ENCODE measurements at regions not wholly inside any gene's neighbourhood (a gene's known extent, or its start where the extent isn't known, plus 50 kb on each side); places are given as distances from the start of the nearest gene placed in this dataset.
"Not testable (repeated sequence)": the region's sequence is repeated elsewhere in the genome, so short reads cannot be mapped to it uniquely, and the experiment has no call there.

GRCh38 chr5:111826064-111826463 lies 69.1 kb upstream of the NREP start:
- Histone ChIP-seq H3K27me3 (no peaks in the 10 kb centered on the region), H3K9me3 (no peaks in the 10 kb centered on the region), H3K4me3 (no peak overlapping the region), H3K27ac (replicated peaks in 1 of 4) (no peak overlapping the region), H3K4me1 (no peaks in the 10 kb centered on the region), H3K36me3 (no peaks in the 10 kb centered on the region)
- TF ChIP-seq POLR2AphosphoS5 (IDR thresholded peaks at IDR 0.05): no peak
- TF ChIP-seq EP300 (IDR thresholded peaks at IDR 0.05): no peak
- TF ChIP-seq POLR2A (IDR thresholded peaks at IDR 0.05; ENCODE audit: low read depth): no peak
- no peak for TF ChIP-seq CTCF (IDR thresholded peaks at IDR 0.05)
- WGBS: 100% methylated on average over 4 of the region's 6 CpGs
- no peak for DNase-seq (ENCODE audit: extremely low spot score)
- intact Hi-C loops (cut with DNase I): no loop called here

- 78% methylated on average over 5 of the region's 5 CpGs for WGBS
- no peaks in the 10 kb centered on the region for H3K36me3 ChIP-seq
- H3K27me3 ChIP-seq: no peaks in the 10 kb centered on the region
- TF ChIP-seq POLR2AphosphoS5 (IDR thresholded peaks at IDR 0.05) (no peak), EP300 (IDR thresholded peaks at IDR 0.05) (no peak)
- intact Hi-C loops (cut with DNase I): no loop called here
- H3K4me3 ChIP-seq: no peak overlapping the region
- DNase-seq (ENCODE audit: extremely low spot score): no peak
- H3K4me1 ChIP-seq: no peaks in the 10 kb centered on the region
- H3K9me3 ChIP-seq: peaks cover 0 to 4% (median 0%) of the 10 kb centered on the region in 4 donors
- H3K27ac ChIP-seq (replicated peaks in 1 of 4): no peak overlapping the region
Observed at GRCh38 chr5:111820072-111820471, 63.1 kb upstream of the NREP start.

- H3K4me3 ChIP-seq; intact Hi-C loops (cut with DNase I); H3K27ac ChIP-seq (replicated peaks in 1 of 4); DNase-seq (ENCODE audit: extremely low spot score); H3K27me3 ChIP-seq; H3K4me1 ChIP-seq; H3K36me3 ChIP-seq; H3K9me3 ChIP-seq: not testable (repeated sequence)
- WGBS: 81% methylated on average over 1 of the region's 1 CpG
Observed at GRCh38 chr5:111819028-111819427, 62.0 kb upstream of the NREP start.

- H3K9me3 ChIP-seq: no peaks in the 10 kb centered on the region
- intact Hi-C loops (cut with DNase I): no loop called here
- no peaks in the 10 kb centered on the region for H3K36me3 ChIP-seq
- no peak overlapping the region for H3K27ac ChIP-seq (replicated peaks in 1 of 4)
- H3K4me1 ChIP-seq: no peaks in the 10 kb centered on the region
- TF ChIP-seq POLR2AphosphoS5 (IDR thresholded peaks at IDR 0.05) (no peak), CTCF (IDR thresholded peaks at IDR 0.05) (no peak), EP300 (IDR thresholded peaks at IDR 0.05) (no peak), POLR2A (IDR thresholded peaks at IDR 0.05; ENCODE audit: low read depth) (no peak)
- no peaks in the 10 kb centered on the region for H3K27me3 ChIP-seq
- H3K4me3 ChIP-seq: no peak overlapping the region
- DNase-seq (ENCODE audit: extremely low spot score): no peak
Observed at GRCh38 chr5:111813537-111813936, 56.5 kb upstream of the NREP start.

- Histone ChIP-seq H3K27ac (replicated peaks in 1 of 4) (no peak overlapping the region), H3K9me3 (no peaks in the 10 kb centered on the region), H3K27me3 (no peaks in the 10 kb centered on the region), H3K4me1 (no peaks in the 10 kb centered on the region), H3K4me3 (no peak overlapping the region), H3K36me3 (no peaks in the 10 kb centered on the region)
- no peak for DNase-seq (ENCODE audit: extremely low spot score)
- WGBS: 85% methylated on average over 4 of the region's 4 CpGs
- intact Hi-C loops (cut with DNase I): no loop called here
- no peak for TF ChIP-seq POLR2AphosphoS5 (IDR thresholded peaks at IDR 0.05)
- TF ChIP-seq POLR2A (IDR thresholded peaks at IDR 0.05; ENCODE audit: low read depth): no peak
- no peak for TF ChIP-seq EP300 (IDR thresholded peaks at IDR 0.05)
- TF ChIP-seq CTCF (IDR thresholded peaks at IDR 0.05): no peak
Observed at GRCh38 chr5:111810112-111810511, 53.1 kb upstream of the NREP start.
